ENCODE measurements at regions not wholly inside any gene's neighbourhood (a gene's known extent, or its start where the extent isn't known, plus 50 kb on each side); places are given as distances from the start of the nearest gene placed in this dataset.

DNA sequence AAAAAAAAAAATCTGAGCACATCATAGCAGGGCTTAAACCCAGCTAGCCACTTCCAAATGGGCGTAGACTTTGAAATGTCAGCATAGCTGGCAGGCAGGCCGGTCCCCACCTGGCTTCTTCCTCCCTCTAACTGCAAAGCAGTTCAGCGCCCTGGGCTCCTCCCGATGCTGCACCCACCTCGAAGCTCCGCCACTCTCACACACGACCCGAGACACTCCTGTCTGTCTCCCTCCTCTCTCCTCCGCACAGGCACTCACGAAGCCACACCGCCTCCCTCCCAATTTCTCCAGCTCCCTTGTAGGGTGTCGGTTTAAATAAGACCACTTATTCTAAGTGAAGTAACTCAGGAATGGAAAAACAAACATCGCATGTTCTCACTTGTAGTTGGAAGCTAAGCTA, 301.3 kb downstream of the NPHP4 start:
- TF ChIP-seq, protein P1, sequence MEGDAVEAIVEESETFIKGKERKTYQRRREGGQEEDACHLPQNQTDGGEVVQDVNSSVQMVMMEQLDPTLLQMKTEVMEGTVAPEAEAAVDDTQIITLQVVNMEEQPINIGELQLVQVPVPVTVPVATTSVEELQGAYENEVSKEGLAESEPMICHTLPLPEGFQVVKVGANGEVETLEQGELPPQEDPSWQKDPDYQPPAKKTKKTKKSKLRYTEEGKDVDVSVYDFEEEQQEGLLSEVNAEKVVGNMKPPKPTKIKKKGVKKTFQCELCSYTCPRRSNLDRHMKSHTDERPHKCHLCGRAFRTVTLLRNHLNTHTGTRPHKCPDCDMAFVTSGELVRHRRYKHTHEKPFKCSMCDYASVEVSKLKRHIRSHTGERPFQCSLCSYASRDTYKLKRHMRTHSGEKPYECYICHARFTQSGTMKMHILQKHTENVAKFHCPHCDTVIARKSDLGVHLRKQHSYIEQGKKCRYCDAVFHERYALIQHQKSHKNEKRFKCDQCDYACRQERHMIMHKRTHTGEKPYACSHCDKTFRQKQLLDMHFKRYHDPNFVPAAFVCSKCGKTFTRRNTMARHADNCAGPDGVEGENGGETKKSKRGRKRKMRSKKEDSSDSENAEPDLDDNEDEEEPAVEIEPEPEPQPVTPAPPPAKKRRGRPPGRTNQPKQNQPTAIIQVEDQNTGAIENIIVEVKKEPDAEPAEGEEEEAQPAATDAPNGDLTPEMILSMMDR (IDR thresholded peaks at IDR 0.05), result no peak
- no peak for TF ChIP-seq EZH2 (IDR thresholded peaks at IDR 0.05)
- no peak for TF ChIP-seq EZH2phosphoT487 (IDR thresholded peaks at IDR 0.05)

Data from neural progenitor cell (in vitro differentiated cells).